ENCODE measurements at regions not wholly inside any gene's neighbourhood (a gene's known extent, or its start where the extent isn't known, plus 50 kb on each side); places are given as distances from the start of the nearest gene placed in this dataset.

GRCh38 chr15:70443486-70444273 is 319.7 kb downstream of the UACA start:
- H4K20me1 ChIP-seq (ENCODE audit: insufficient read depth, poor library complexity, severe bottlenecking) = no peaks in the 10 kb centered on the region
- H3K27me3 ChIP-seq = peaks cover 5% of the 10 kb centered on the region
- TF ChIP-seq EZH2phosphoT487 (IDR thresholded peaks at IDR 0.05; ENCODE audit: low read depth, severe bottlenecking, unreplicated experiment) = no peak
- TF ChIP-seq CTCF (IDR thresholded peaks at IDR 0.05; ENCODE audit: poor library complexity) = no peak
- TF ChIP-seq EZH2 (IDR thresholded peaks at IDR 0.05; ENCODE audit: borderline replicate concordance) = no peak
- H2AFZ ChIP-seq = no peak overlapping the region
- no peak overlapping the region for H3K4me3 ChIP-seq
- DNase-seq (ENCODE audit: low spot score) = no peak
- no peak overlapping the region for H3K27ac ChIP-seq
- H3K9me2 ChIP-seq (replicated peaks; ENCODE audit: insufficient read depth) = no peaks in the 10 kb centered on the region
- no peaks in the 10 kb centered on the region for H3K36me3 ChIP-seq (replicated peaks; ENCODE audit: insufficient read depth, low read depth)
- 78% methylated on average over 9 of the region's 9 CpGs for WGBS (ENCODE audit: low lambda C conversion rate, missing lambda C conversion rate)
- no peaks in the 10 kb centered on the region for H3K9me3 ChIP-seq (ENCODE audit: low read depth)
- no peaks in the 10 kb centered on the region for H3K79me2 ChIP-seq
- peaks cover 9% of the 10 kb centered on the region for H3K4me1 ChIP-seq (ENCODE audit: insufficient read depth)
- no peak overlapping the region for H3K4me2 ChIP-seq

GRCh38 chr15:70442616-70443321 is 320.6 kb downstream of the UACA start:
- Histone ChIP-seq H3K79me2 (no peaks in the 10 kb centered on the region), H3K27me3 (peaks cover 5% of the 10 kb centered on the region), H4K20me1 (ENCODE audit: insufficient read depth, poor library complexity, severe bottlenecking) (no peaks in the 10 kb centered on the region), H3K9me3 (ENCODE audit: low read depth) (no peaks in the 10 kb centered on the region), H3K4me2 (no peak overlapping the region), H3K4me3 (no peak overlapping the region), H3K36me3 (replicated peaks; ENCODE audit: insufficient read depth, low read depth) (no peaks in the 10 kb centered on the region), H3K27ac (no peak overlapping the region), H2AFZ (no peak overlapping the region), H3K4me1 (ENCODE audit: insufficient read depth) (peaks cover 7% of the 10 kb centered on the region), H3K9me2 (replicated peaks; ENCODE audit: insufficient read depth) (no peaks in the 10 kb centered on the region)
- WGBS (ENCODE audit: low lambda C conversion rate, missing lambda C conversion rate) = 75% methylated on average over 13 of the region's 13 CpGs
- TF ChIP-seq EZH2phosphoT487 (IDR thresholded peaks at IDR 0.05; ENCODE audit: low read depth, severe bottlenecking, unreplicated experiment) (no peak), CTCF (IDR thresholded peaks at IDR 0.05; ENCODE audit: poor library complexity) (no peak), EZH2 (IDR thresholded peaks at IDR 0.05; ENCODE audit: borderline replicate concordance) (no peak)
- DNase-seq (ENCODE audit: low spot score) = no peak

DNA sequence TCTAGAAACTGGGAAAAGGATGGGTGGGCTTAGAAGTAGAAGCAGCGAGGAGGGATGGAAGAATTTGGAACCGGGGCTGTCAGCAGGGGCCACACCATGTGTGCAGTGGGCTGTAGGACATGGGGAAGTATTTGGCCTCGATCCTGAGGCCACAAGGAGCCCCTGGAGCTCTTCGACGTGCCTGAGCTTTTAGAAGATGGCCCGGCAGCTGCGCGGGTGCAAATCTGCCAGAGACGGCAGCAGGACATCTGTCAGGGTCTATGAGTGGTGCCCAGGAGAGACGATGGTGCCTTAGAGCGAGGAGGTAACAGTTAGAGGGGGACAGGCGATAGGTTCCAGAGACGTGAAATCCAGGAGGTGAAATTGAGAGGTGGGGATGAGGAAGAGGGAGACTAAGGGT is 321.1 kb downstream of the UACA start:
- Histone ChIP-seq H3K4me1 (ENCODE audit: insufficient read depth) (peaks cover 7% of the 10 kb centered on the region), H3K9me3 (ENCODE audit: low read depth) (no peaks in the 10 kb centered on the region), H3K27me3 (peaks cover 5% of the 10 kb centered on the region), H3K4me2 (no peak overlapping the region), H3K27ac (no peak overlapping the region), H3K79me2 (no peaks in the 10 kb centered on the region), H3K36me3 (replicated peaks; ENCODE audit: insufficient read depth, low read depth) (no peaks in the 10 kb centered on the region), H2AFZ (no peak overlapping the region), H4K20me1 (ENCODE audit: insufficient read depth, poor library complexity, severe bottlenecking) (no peaks in the 10 kb centered on the region), H3K4me3 (no peak overlapping the region), H3K9me2 (replicated peaks; ENCODE audit: insufficient read depth) (no peaks in the 10 kb centered on the region)
- TF ChIP-seq EZH2 (IDR thresholded peaks at IDR 0.05; ENCODE audit: borderline replicate concordance) = no peak
- no peak for TF ChIP-seq CTCF (IDR thresholded peaks at IDR 0.05; ENCODE audit: poor library complexity)
- TF ChIP-seq EZH2phosphoT487 (IDR thresholded peaks at IDR 0.05; ENCODE audit: low read depth, severe bottlenecking, unreplicated experiment) = no peak
- DNase-seq (ENCODE audit: low spot score) = no peak
- 92% methylated on average over 13 of the region's 13 CpGs for WGBS (ENCODE audit: low lambda C conversion rate, missing lambda C conversion rate)

Data from hepatocyte (in vitro differentiated cells).